ENCODE measurements at regions not wholly inside any gene's neighbourhood (a gene's known extent, or its start where the extent isn't known, plus 50 kb on each side); places are given as distances from the start of the nearest gene placed in this dataset.

GRCh38 chr13:104008541-104009435 lies 942.6 kb upstream of the SLC10A2 start:
- TF ChIP-seq POLR2A (IDR thresholded peaks at IDR 0.05): no peak
- TF ChIP-seq CTCF (IDR thresholded peaks at IDR 0.05): no peak
